Thyroid gland (tissue), 4 donors: ENCODE measurements at regions not wholly inside any gene's neighbourhood (a gene's known extent, or its start where the extent isn't known, plus 50 kb on each side); places are given as distances from the start of the nearest gene placed in this dataset.
"Not testable (repeated sequence)": the region's sequence is repeated elsewhere in the genome, so short reads cannot be mapped to it uniquely, and the experiment has no call there.

Experiments
- DNase-seq, 2 donors: peaks; one replicate each; pipeline ENCODE4 v3.0.0-alpha.2; 2019
- H3K27ac ChIP-seq, 3 donors: fragments of 200-600 bp; sonication (generic); 1 replicate in 2 of 3; 2 replicates in 1 of 3; pipeline ENCODE4 v1.5.1; 2016 to 2019; ENCODE audit warnings: mild to moderate bottlenecking in 1 of 3, moderate library complexity in 1 of 3
- H3K27me3 ChIP-seq: fragments of 200-600 bp; sonication (generic); one replicate; pipeline ENCODE4 v1.5.1; 2019
- H3K36me3 ChIP-seq, 2 donors: fragments of 200-600 bp; sonication (generic); one replicate each; pipeline ENCODE4 v1.5.1; 2016 to 2019
- H3K4me1 ChIP-seq, 2 donors: fragments of 200-600 bp; sonication (generic); one replicate each; pipeline ENCODE4 v1.5.1; 2017 to 2019
- H3K4me3 ChIP-seq, 3 donors: fragments of 200-600 bp; sonication (generic); replicated peaks in 1 of 3; 1 replicate in 2 of 3; 2 replicates in 1 of 3; pipeline ENCODE4 v1.5.1; 2016; ENCODE audit warnings: mild to moderate bottlenecking in 1 of 3
- H3K9me3 ChIP-seq: fragments of 200-600 bp; sonication (generic); one replicate; pipeline ENCODE4 v1.5.1; 2017
- CTCF ChIP-seq, 6 experiments: fragments of 200-600 bp in 3 of 6; fragments of 450-650 bp in 3 of 6; sonication (generic) in 3 of 6; IDR thresholded peaks; one replicate each; pipeline ENCODE4 v1.5.1; 2016 to 2019; ENCODE audit warnings: antibody characterized with exemption in 6 of 6, mild to moderate bottlenecking in 2 of 6, inconsistent platforms in 1 of 6, moderate library complexity in 1 of 6
- POLR2A ChIP-seq, 2 donors: fragments of 450-650 bp; IDR thresholded peaks; one replicate each; pipeline ENCODE4 v1.6.1; 2017; ENCODE audit warnings: antibody characterized with exemption in 2 of 2, mild to moderate bottlenecking in 2 of 2, moderate library complexity in 1 of 2
- WGBS, 2 donors: methylation state at CpG; one replicate each; pipeline ENCODE4 v1.1.5; 2017; 5-methylcytosine and 5-hydroxymethylcytosine counted together
- intact Hi-C: fragments of 100-400 bp; cut with DNase I; formaldehyde crosslinking; loops from one replicate; pipeline ENCODE4 v1.15.1; 2023

GRCh38 chr20:53793783-53794383 lies 200.2 kb upstream of the ZNF217 start:
- H3K4me3 ChIP-seq = no peak overlapping the region
- no peaks in the 10 kb centered on the region for H3K9me3 ChIP-seq
- H3K4me1 ChIP-seq = peaks cover 6 to 11% of the 10 kb centered on the region in 2 donors
- 89 to 90% methylated on average over 7 of the region's 7 CpGs for WGBS, 2 donors
- H3K27ac ChIP-seq = no peak overlapping the region
- no peak for DNase-seq
- intact Hi-C loops = no loop called here
- no peaks in the 10 kb centered on the region for H3K36me3 ChIP-seq
- H3K27me3 ChIP-seq = no peaks in the 10 kb centered on the region
- no peak for TF ChIP-seq POLR2A (IDR thresholded peaks at IDR 0.05)
- no peak for TF ChIP-seq CTCF (IDR thresholded peaks at IDR 0.05)

- Histone ChIP-seq H3K9me3 (no peaks in the 10 kb centered on the region), H3K27ac (no peak overlapping the region), H3K36me3 (no peaks in the 10 kb centered on the region), H3K4me1 (peaks cover 6 to 11% of the 10 kb centered on the region in 2 donors), H3K27me3 (no peaks in the 10 kb centered on the region), H3K4me3 (no peak overlapping the region)
- 87 to 89% methylated on average over 5 of the region's 5 CpGs for WGBS, 2 donors
- intact Hi-C loops = no loop called here
- TF ChIP-seq CTCF (IDR thresholded peaks at IDR 0.05) (no peak), POLR2A (IDR thresholded peaks at IDR 0.05) (no peak)
- no peak for DNase-seq
Measured at GRCh38 chr20:53792946-53793536, 199.4 kb upstream of the ZNF217 start.

- DNase-seq = no peak
- 69 to 71% methylated on average over 10 of the region's 10 CpGs for WGBS, 2 donors
- TF ChIP-seq CTCF (IDR thresholded peaks at IDR 0.05) (no peak), POLR2A (IDR thresholded peaks at IDR 0.05) (no peak)
- no peaks in the 10 kb centered on the region for H3K9me3 ChIP-seq
- no peaks in the 10 kb centered on the region for H3K36me3 ChIP-seq
- peak overlapping the region in 1 of 3 donors; percentile 6 for H3K27ac ChIP-seq
- no peaks in the 10 kb centered on the region for H3K27me3 ChIP-seq
- peaks cover 13 to 24% of the 10 kb centered on the region in 2 donors for H3K4me1 ChIP-seq
- intact Hi-C loops = no loop called here
- no peak overlapping the region for H3K4me3 ChIP-seq
Measured at GRCh38 chr20:53789989-53790675, 196.5 kb upstream of the ZNF217 start.

DNA sequence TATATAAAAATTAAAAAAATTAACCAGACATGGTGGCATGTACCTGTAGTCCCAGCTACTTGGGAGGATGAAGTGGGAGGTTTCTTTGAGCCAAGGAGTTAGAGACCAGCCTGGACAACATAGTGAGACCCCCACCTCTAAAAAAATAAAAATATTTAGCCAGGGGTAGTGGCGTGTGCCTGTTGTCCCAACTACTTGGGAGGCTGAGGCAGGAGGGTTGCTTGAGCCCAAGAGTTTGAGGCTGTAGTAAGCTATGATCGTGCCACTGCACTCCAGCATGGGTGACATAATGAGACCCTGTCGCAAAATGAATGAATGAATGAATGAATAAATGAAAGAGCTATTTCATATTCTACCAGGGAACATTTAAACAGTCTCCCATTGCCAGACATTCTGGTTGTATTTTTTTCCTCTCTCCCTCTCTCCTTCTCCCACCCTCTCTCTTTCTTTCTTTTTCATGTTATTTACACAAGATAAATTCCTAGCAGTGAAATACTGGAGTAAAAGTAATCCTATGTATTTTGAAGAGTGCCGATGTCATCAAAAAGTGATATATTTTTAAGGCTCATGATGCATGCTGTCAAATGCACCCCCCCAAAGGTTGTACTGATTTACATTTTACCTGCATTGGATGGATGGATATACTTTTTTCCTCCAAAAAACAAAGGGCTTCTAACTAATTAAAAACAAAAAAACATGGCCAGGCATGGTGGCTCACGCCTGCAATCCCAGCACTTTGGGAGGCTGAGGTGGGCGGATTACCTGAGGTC lies 194.8 kb upstream of the ZNF217 start:
- intact Hi-C loops = no loop called here
- H3K27me3 ChIP-seq = no peaks in the 10 kb centered on the region
- 96% methylated on average over 6 of the region's 6 CpGs for WGBS, 2 donors
- peaks cover 13 to 24% of the 10 kb centered on the region in 2 donors for H3K4me1 ChIP-seq
- H3K36me3 ChIP-seq = no peaks in the 10 kb centered on the region
- H3K4me3 ChIP-seq = no peak overlapping the region
- H3K9me3 ChIP-seq = no peaks in the 10 kb centered on the region
- no peak for TF ChIP-seq CTCF (IDR thresholded peaks at IDR 0.05)
- H3K27ac ChIP-seq = no peak overlapping the region
- DNase-seq = no peak

DNA sequence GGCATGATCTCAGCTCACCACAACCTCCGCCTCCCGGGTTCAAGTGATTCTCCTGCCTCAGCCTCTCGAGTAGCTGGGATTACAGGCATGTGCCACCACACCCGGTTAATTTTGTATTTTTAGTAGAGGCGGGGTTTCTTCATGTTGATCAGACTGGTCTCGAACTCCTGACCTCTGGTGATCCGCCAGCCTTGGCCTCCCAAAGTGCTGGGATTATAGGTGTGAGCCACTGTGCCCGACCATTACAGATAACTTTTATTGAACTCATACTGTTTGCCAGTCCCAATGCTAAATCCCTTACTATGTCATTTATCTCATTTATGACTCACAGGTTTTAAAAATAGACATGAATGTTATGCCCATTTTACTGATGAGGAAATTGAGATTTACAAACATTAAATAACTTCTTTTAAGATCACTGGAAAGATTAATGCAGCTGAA lies 193.9 kb upstream of the ZNF217 start:
- 84 to 87% methylated on average over 8 of the region's 8 CpGs for WGBS, 2 donors
- not testable (repeated sequence) for DNase-seq

More for the DNA sequence above, 193.9 kb upstream of the ZNF217 start:
- H3K36me3 ChIP-seq, H3K4me3 ChIP-seq, H3K27me3 ChIP-seq, H3K9me3 ChIP-seq, intact Hi-C loops, H3K27ac ChIP-seq: not testable (repeated sequence)
- peaks cover 13 to 24% of the 10 kb centered on the region in 2 donors for H3K4me1 ChIP-seq
